ENCODE measurements at regions not wholly inside any gene's neighbourhood (a gene's known extent, or its start where the extent isn't known, plus 50 kb on each side); places are given as distances from the start of the nearest gene placed in this dataset.
"Not testable (repeated sequence)": the region's sequence is repeated elsewhere in the genome, so short reads cannot be mapped to it uniquely, and the experiment has no call there.

DNA sequence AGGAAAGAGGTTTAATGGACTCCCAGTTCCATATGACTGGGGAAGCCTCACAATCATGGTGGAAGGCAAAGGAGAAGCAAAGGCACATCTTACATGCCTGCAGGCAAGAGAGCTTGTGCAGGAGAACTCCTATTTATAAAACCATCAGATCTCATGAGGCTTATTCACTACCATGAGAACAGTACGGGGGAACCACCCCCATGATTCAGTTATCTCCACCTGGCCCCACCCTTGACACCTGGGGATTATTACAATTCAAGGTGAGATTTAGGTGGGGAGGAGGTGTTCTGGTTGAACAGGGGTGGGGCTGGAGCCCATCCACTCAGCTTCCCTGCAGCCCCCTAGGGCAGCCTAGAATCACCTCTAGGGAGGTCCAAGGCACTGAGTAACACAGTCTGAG, 128.9 kb upstream of the KLF3 start:
- TF ChIP-seq, protein P1, sequence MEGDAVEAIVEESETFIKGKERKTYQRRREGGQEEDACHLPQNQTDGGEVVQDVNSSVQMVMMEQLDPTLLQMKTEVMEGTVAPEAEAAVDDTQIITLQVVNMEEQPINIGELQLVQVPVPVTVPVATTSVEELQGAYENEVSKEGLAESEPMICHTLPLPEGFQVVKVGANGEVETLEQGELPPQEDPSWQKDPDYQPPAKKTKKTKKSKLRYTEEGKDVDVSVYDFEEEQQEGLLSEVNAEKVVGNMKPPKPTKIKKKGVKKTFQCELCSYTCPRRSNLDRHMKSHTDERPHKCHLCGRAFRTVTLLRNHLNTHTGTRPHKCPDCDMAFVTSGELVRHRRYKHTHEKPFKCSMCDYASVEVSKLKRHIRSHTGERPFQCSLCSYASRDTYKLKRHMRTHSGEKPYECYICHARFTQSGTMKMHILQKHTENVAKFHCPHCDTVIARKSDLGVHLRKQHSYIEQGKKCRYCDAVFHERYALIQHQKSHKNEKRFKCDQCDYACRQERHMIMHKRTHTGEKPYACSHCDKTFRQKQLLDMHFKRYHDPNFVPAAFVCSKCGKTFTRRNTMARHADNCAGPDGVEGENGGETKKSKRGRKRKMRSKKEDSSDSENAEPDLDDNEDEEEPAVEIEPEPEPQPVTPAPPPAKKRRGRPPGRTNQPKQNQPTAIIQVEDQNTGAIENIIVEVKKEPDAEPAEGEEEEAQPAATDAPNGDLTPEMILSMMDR (IDR thresholded peaks at IDR 0.05) = not testable (repeated sequence)
- TF ChIP-seq POLR2A (IDR thresholded peaks at IDR 0.05) = not testable (repeated sequence)

All from Peyer's patch (tissue), 4 donors.